Astrocyte of the spinal cord (primary cell): ENCODE measurements at regions not wholly inside any gene's neighbourhood (a gene's known extent, or its start where the extent isn't known, plus 50 kb on each side); places are given as distances from the start of the nearest gene placed in this dataset.

ENCODE experiments used
- DNase-seq: peaks from one replicate; pipeline ENCODE4 v3.0.0; 2011; ENCODE audit warnings: low read depth, low spot score
- H3K4me3 ChIP-seq: 2 replicates; pipeline ENCODE4 v1.5.1; 2011; ENCODE audit warnings: low read depth, mild to moderate bottlenecking, low read length, moderate library complexity
- CTCF ChIP-seq: IDR thresholded peaks from 2 replicates; pipeline ENCODE4 v1.5.1; 2012; ENCODE audit warnings: low read depth, mild to moderate bottlenecking, low read length, inconsistent platforms
- in situ Hi-C: cut with HindIII; loops from 2 replicates; pipeline ENCODE4 v1.10.0; 2017; ENCODE audit warnings: low sequenced_read_pairs

- H3K4me3 ChIP-seq: no peak overlapping the region
- in situ Hi-C loops: no loop called here
- DNase-seq: no peak
- no peak for TF ChIP-seq CTCF
Measured at GRCh38 chr9:30846651-30847050, 1537.8 kb upstream of the ACO1 start.

DNA sequence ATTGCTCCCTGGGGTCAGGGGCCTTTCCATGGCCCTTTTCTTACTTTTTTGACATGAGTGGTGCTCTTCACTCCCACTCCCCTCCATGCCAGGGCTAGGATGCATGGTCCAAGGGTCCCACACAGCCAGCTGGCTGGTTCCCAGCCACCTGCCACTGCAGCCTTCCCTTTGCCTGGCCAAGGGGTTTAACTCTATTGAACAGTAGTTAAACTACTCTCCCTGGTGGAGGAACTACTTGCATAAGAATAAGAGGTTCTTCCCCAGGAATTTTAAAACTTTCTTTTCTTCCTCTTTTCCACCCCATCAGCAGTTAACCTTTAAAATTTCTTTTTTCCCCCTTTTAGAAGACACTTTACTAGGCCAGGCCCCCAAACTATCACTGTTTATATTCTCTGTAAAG, 1532.8 kb upstream of the ACO1 start:
- in situ Hi-C loops: no loop called here
- no peak for DNase-seq
- no peak overlapping the region for H3K4me3 ChIP-seq
- no peak for TF ChIP-seq CTCF

DNA sequence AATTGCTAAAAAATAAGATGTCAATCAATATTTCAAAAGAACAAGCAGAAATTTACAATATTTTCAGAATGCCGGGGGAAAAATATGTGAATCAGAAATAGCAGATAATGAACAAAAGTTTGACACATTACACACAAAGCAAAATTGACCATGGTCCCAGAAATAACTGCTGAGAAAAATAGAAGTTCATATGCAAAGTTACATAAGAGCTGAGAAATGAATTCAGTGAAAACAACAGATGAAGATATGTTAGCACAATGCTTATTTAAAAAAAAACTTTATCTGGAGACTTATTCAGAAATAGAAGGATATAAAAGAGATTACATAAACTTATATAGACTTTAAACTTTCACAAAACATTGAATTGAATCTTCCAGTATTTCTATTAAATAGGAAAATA, 1483.7 kb upstream of the ACO1 start:
- in situ Hi-C loops: no loop called here
- TF ChIP-seq CTCF: no peak

GRCh38 chr9:30913331-30913730, 1471.1 kb upstream of the ACO1 start:
- no peak overlapping the region for H3K4me3 ChIP-seq
- in situ Hi-C loops: no loop called here

More for the DNA sequence above, 1483.7 kb upstream of the ACO1 start:
- DNase-seq: no peak
- no peak overlapping the region for H3K4me3 ChIP-seq

DNA sequence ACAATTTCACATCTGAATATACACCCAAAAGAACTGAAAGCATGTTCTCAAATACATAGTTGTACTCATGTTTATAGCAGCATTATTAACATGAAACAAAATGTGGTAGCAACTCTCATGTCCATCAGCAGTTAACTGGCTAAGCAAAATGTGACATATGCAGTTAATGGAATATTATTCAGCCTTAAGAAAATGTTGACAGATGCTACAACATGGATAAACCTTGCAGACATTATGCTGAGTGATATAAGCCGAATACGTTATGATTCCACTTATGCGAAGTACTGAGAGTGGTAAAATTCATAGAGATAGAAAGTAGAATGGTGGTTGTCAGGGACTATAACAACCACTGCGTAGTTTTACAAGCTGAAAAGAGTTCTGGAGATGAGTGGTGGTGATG, 1469.0 kb upstream of the ACO1 start:
- DNase-seq: no peak
- H3K4me3 ChIP-seq: no peak overlapping the region
- in situ Hi-C loops: no loop called here
- TF ChIP-seq CTCF: no peak

More at GRCh38 chr9:30913331-30913730, 1471.1 kb upstream of the ACO1 start:
- no peak for TF ChIP-seq CTCF
- DNase-seq: no peak

DNA sequence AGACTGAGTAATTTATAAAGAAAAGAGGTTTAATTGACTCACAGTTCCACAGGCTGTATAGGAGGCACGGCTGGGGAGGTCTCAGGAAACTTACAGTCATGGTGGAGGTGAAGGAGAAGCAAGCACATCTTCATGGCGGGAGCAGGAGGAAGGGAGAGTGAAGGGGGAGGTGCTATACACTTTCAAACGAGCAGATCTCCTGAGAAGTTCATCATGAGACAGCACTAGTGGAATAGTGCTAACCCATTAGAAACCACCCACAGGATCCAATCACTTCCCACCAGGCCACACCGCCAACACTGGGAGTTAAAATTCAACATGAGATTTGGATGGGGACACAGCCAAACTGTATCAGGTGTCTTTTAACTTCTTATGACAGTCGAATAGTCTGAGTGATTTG, 1459.3 kb upstream of the ACO1 start:
- DNase-seq: no peak
- no peak for TF ChIP-seq CTCF
- in situ Hi-C loops: no loop called here
- no peak overlapping the region for H3K4me3 ChIP-seq

DNA sequence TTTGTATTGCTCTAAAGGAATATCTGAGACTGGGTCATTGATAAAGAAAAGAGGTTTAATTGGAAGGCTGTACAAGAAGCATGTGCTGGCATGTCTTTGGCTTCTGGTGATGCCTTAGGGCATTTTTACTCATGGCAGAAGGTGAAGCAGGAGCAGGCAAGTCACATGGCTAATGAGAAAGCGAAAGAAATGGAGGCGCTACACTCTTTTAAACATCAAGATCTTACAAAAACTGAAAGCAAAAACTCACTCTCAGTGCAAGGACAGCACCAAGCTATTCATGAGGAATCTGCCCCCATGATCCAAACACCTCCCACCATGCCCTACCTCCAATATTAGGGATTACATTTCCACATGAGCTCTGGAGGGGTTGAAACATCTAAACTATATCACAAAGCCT, 1458.8 kb upstream of the ACO1 start:
- in situ Hi-C loops: no loop called here
- no peak for TF ChIP-seq CTCF
- H3K4me3 ChIP-seq: no peak overlapping the region
- no peak for DNase-seq
